GM12874 (cell line): ENCODE measurements at regions not wholly inside any gene's neighbourhood (a gene's known extent, or its start where the extent isn't known, plus 50 kb on each side); places are given as distances from the start of the nearest gene placed in this dataset.

Experiments used
- TF ChIP-seq, protein P1 (sequence below): IDR thresholded peaks from 2 replicates; pipeline ENCODE4 v1.5.1; 2011; ENCODE audit warnings: low read depth, mild to moderate bottlenecking, control low read depth, low read length, moderate library complexity; ENCODE audit not compliant: insufficient read depth

DNA sequence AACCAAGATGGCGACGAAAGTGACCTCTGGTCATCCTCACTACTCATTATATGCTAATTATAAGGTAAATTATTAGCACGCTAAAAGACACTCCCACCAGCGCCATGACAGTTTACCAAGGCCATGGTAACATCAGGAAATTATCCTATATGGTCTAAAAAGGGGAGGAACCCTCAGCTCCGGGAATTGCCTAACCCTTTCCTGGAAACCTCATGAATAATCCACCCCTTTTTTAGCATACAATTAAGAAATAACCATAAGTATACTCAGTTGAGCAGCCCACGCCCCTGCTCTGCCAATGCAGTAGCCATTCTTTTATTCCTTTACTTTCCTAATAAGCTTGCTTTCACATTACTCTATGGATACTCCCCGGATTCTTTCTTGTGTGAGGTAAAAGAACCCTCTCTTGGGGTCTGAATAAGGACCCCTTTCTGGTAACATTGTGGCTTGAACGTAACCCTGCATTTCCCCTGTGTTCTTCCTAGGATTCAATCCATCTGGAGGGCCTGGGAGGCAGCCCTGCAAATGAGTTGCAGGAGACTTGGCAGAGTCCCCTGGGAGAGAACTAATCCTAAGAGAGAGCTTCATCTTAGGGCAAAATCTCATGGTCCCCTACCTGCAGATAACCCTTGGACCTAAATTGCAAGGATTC is 225.6 kb upstream of the JARID2 start:
- TF ChIP-seq, protein P1, sequence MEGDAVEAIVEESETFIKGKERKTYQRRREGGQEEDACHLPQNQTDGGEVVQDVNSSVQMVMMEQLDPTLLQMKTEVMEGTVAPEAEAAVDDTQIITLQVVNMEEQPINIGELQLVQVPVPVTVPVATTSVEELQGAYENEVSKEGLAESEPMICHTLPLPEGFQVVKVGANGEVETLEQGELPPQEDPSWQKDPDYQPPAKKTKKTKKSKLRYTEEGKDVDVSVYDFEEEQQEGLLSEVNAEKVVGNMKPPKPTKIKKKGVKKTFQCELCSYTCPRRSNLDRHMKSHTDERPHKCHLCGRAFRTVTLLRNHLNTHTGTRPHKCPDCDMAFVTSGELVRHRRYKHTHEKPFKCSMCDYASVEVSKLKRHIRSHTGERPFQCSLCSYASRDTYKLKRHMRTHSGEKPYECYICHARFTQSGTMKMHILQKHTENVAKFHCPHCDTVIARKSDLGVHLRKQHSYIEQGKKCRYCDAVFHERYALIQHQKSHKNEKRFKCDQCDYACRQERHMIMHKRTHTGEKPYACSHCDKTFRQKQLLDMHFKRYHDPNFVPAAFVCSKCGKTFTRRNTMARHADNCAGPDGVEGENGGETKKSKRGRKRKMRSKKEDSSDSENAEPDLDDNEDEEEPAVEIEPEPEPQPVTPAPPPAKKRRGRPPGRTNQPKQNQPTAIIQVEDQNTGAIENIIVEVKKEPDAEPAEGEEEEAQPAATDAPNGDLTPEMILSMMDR, result no peak

DNA sequence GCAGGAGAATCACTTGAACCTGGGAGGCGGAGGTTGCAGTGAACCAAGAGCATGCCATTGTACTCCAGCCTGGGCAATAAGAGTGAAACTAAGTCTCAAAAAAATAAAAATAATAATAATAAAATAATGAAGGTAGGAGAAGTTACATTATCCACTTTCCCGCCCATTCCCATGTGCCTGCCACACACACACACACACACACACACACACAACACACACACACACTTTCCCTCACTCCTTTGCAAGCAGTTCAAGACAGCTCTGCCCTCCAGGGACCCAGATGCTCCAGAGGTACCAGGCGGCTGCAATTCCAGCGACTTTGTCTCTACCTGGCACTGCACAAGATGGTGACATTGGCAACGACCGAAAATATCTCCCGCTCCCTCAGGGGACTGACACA is 224.8 kb upstream of the JARID2 start:
- TF ChIP-seq, protein P1, result no peak

DNA sequence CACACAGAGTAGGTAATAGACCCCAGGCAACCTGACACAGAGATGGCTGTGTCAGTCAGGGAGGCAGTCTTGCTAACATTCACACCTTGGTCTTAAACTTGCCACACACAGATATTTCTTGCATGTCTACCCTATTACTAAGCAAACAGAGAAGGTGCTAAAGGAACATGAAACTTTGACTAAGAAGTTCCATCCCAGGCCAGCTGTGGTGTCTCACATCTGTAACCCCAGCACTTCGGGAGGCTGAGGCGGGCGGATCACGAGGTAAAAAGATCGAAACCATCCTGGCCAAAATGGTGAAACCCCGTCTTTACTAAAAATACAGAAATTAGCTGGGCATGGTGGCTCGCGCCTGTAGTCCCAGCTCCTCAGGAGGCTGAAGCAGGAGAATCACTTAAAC is 222.4 kb upstream of the JARID2 start:
- TF ChIP-seq, protein P1, result no peak

DNA sequence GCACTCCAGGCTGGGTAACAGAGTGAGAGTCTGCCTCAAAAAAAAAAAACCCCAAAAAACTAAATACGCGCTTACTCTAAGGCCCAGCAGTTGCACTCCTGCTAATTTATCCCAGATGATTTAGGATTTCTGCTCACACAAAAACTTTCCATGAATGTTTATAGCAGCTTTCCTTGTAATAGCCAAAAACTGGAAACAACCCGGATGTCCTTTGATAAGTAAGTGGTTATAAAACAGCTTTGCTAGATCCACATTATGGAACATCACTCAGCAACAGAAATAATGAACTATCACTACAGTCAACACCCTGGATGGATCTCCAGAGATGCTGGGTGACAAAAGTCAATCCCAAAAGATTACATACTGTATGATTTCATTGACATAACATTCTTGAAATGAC is 220.4 kb upstream of the JARID2 start:
- TF ChIP-seq, protein P1, result no peak

DNA sequence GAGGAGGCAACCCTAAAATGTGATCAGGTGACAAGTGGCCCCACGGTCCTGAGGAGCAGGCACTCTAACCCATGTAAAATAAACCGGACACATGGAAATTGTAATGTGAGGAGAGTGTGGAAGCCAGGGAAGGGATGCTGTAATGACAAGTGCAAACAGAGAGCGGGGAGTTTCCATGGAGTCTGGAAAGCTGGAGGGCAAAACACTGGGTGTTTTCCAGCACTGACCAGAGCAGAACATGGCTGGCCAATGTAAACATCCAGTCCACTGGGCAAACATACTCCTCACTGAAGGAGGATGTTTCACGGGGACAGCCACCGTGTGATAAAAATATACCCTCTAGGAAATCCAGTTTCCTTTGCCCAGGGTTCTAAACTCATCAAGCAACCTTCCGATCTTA is 219.0 kb upstream of the JARID2 start:
- TF ChIP-seq, protein P1, result no peak

DNA sequence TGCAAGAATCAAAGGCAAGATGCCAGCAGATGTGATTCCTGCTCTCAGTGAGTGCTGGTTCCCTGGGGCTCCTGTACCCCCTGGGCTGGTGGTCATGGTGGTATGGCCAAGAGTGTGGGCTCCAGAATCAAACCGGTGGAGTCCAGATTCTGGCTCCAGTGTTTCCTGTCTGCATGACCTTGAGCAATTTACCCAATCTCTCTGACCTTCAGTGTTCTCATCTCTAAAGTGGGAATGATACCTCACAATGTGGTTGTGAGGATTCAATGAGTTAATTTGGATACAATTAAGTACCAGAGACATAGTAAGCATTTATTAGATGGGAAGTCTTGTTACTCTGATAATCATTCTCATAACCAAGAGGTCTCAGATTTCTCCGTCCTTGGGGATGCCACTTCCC is 218.4 kb upstream of the JARID2 start:
- TF ChIP-seq, protein P1, result no peak

DNA sequence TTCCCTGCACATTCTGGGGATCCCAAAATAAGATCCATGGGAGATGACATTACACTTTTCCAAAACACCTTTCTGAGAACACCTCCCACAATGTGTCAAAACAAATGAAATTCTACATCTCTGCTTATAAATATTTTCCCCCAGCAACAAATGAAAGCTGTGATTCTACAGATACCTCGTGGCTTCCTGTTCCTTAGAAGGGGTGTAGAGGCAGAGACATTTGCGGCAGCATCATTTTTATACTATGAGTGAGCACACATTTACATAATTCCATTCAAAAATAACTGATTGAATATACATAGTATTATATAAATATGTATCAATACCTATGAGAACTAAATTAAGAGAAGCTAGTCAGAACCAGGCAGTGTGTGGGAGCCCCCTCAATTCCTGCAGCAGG is 213.9 kb upstream of the JARID2 start:
- TF ChIP-seq, protein P1, result no peak
